ENCODE measurements at regions not wholly inside any gene's neighbourhood (a gene's known extent, or its start where the extent isn't known, plus 50 kb on each side); places are given as distances from the start of the nearest gene placed in this dataset.

- no peak for TF ChIP-seq CEBPG (CRISPR knock-in tag; IDR thresholded peaks at IDR 0.05)
- TF ChIP-seq CEBPG (tag; conservative IDR thresholded peaks at IDR 0.05 in 1 of 2, IDR thresholded peaks at IDR 0.05 in 1 of 2) = no peak
- TF ChIP-seq CHD1 (IDR thresholded peaks at IDR 0.05; ENCODE audit: low read length) = no peak
- TF ChIP-seq FOXM1 (IDR thresholded peaks at IDR 0.05; ENCODE audit: low read depth) = no peak
- TF ChIP-seq FOXM1 (CRISPR knock-in tag; IDR thresholded peaks at IDR 0.05; ENCODE audit: low read depth) = no peak
These were observed 131.3 kb downstream of the INHBB start (continued) for GRCh38 chr2:120477198-120477597.

- ATAC-seq (no peak), DNase-seq (ENCODE audit: extremely low read depth in 1 of 4, low spot score in 3 of 4) (no peak), FAIRE-seq (no peak)
- ChIA-PET POLR2A (no interaction called here), CTCF (ENCODE audit: low intra/inter-chr PET ratio) (no interaction called here)
- Histone ChIP-seq H3K4me3 (no peak overlapping the region), H3K4me2 (ENCODE audit: insufficient read depth, low read length) (no peak overlapping the region), H3K9me1 (ENCODE audit: control insufficient read depth, insufficient read depth, low read length) (no peaks in the 10 kb centered on the region), H2AFZ (ENCODE audit: low read depth, low read length) (no peak overlapping the region), H3K79me2 (ENCODE audit: control insufficient read depth, insufficient read depth, low read length) (no peaks in the 10 kb centered on the region), H3K4me1 (replicated peaks in 1 of 2; ENCODE audit: control insufficient read depth in 2 of 2, insufficient read depth in 2 of 2, low read length in 2 of 2) (peaks cover 0 to 3% of the 10 kb centered on the region in 2 experiments; a peak in 1 of 5 replicates), H3K27ac (ENCODE audit: extremely low read depth, low read depth, low read length) (no peak overlapping the region), H3K27me3 (ENCODE audit: control insufficient read depth in 2 of 2, insufficient read depth in 2 of 2, low read length in 2 of 2) (peaks cover 0 to 52% of the 10 kb centered on the region in 2 experiments; a peak in 3 of 5 replicates), H3K9me3 (replicated peaks; ENCODE audit: control insufficient read depth, insufficient read depth, low read depth, low read length) (no peaks in the 10 kb centered on the region), H3K9ac (ENCODE audit: insufficient read depth in 1 of 2, low read depth in 2 of 2, low read length in 2 of 2) (no peak overlapping the region), H4K20me1 (replicated peaks; ENCODE audit: control insufficient read depth, insufficient read depth, low read length) (peaks cover 4% of the 10 kb centered on the region; the same call in 1 of the 2 replicates), H3K36me3 (ENCODE audit: control insufficient read depth, insufficient read depth, low read length) (no peaks in the 10 kb centered on the region)
- intact Hi-C loops (cut with micrococcal nuclease) (no loop called here), in situ Hi-C loops (cut with MboI) (no loop called here)
- 0% methylated on average over 6 of the region's 6 CpGs for WGBS (ENCODE audit: insufficient coverage, low coverage, missing lambda C conversion rate)
- BruUV-seq (replicated peaks) = no TSS peak
- no peak for TF ChIP-seq ARID3A (IDR thresholded peaks at IDR 0.05; ENCODE audit: borderline replicate concordance, low read depth, low read length)
- TF ChIP-seq ETS1 (conservative IDR thresholded peaks at IDR 0.05; ENCODE audit: control insufficient read depth, low read depth, low read length) = no peak
- no peak for TF ChIP-seq ESRRB (CRISPR knock-in tag; IDR thresholded peaks at IDR 0.05; ENCODE audit: borderline replicate concordance)
- TF ChIP-seq JUN (IDR thresholded peaks at IDR 0.05; ENCODE audit: borderline replicate concordance, low read depth, low read length) = no peak
- TF ChIP-seq JUN (CRISPR knock-in tag; IDR thresholded peaks at IDR 0.05; ENCODE audit: borderline replicate concordance) = no peak
- TF ChIP-seq STAG1 (CRISPR knock-in tag; IDR thresholded peaks at IDR 0.05; ENCODE audit: borderline replicate concordance) = no peak
- TF ChIP-seq MCM5 (IDR thresholded peaks at IDR 0.05; ENCODE audit: low read depth) = no peak
- no peak for TF ChIP-seq NKRF (IDR thresholded peaks at IDR 0.05; ENCODE audit: borderline replicate concordance)
- no peak for TF ChIP-seq PATZ1 (CRISPR knock-in tag; IDR thresholded peaks at IDR 0.05; ENCODE audit: borderline replicate concordance)
These were observed 132.0 kb downstream of the INHBB start for GRCh38 chr2:120477831-120478481.
